Activated CD4-positive, alpha-beta T cell treated with anti-CD3 and anti-CD28 coated beads for 24 hours (primary cell): ENCODE measurements at regions not wholly inside any gene's neighbourhood (a gene's known extent, or its start where the extent isn't known, plus 50 kb on each side); places are given as distances from the start of the nearest gene placed in this dataset.
"Not testable (repeated sequence)": the region's sequence is repeated elsewhere in the genome, so short reads cannot be mapped to it uniquely, and the experiment has no call there.

Experiments
- DNase-seq, 2 donors: peaks; one replicate each; pipeline ENCODE4 v3.0.0-alpha.2; 2020; ENCODE audit warnings: low read depth in 2 of 2

- DNase-seq: not testable (repeated sequence)
Observed at GRCh38 chr5:91241460-91241859, 141.7 kb downstream of the ARRDC3 start.

GRCh38 chr5:91240175-91240574 is 142.9 kb downstream of the ARRDC3 start:
- DNase-seq: no peak

- DNase-seq: no peak
Observed at GRCh38 chr5:91235271-91235694, 147.8 kb downstream of the ARRDC3 start.

GRCh38 chr5:91232523-91232922 is 150.6 kb downstream of the ARRDC3 start:
- DNase-seq: no peak

- DNase-seq: no peak
Observed at GRCh38 chr5:91229031-91229727, 153.9 kb downstream of the ARRDC3 start.

GRCh38 chr5:91228188-91228587 is 154.9 kb downstream of the ARRDC3 start:
- no peak for DNase-seq

- peak; percentile 35 to 42 for DNase-seq
Observed at GRCh38 chr5:91225848-91226686, 157.1 kb downstream of the ARRDC3 start.

- no peak for DNase-seq
Observed at GRCh38 chr5:91224969-91225368, 158.1 kb downstream of the ARRDC3 start.

GRCh38 chr5:91224456-91224855 is 158.7 kb downstream of the ARRDC3 start:
- DNase-seq: no peak

- no peak for DNase-seq
Observed at GRCh38 chr5:91223886-91224285, 159.2 kb downstream of the ARRDC3 start.

GRCh38 chr5:91222482-91222881 is 160.6 kb downstream of the ARRDC3 start:
- DNase-seq: no peak

GRCh38 chr5:91221917-91222316 is 161.2 kb downstream of the ARRDC3 start:
- DNase-seq: no peak

- DNase-seq: peak in 1 of 2 donors; percentile 6
Observed at GRCh38 chr5:91219803-91220371, 163.2 kb downstream of the ARRDC3 start.

- DNase-seq: no peak
Observed at GRCh38 chr5:91219091-91219802, 163.9 kb downstream of the ARRDC3 start.

- no peak for DNase-seq
Observed at GRCh38 chr5:91217859-91218258, 165.3 kb downstream of the ARRDC3 start.

GRCh38 chr5:91214571-91214970 is 168.5 kb downstream of the ARRDC3 start:
- DNase-seq: no peak
